ENCODE measurements at regions not wholly inside any gene's neighbourhood (a gene's known extent, or its start where the extent isn't known, plus 50 kb on each side); places are given as distances from the start of the nearest gene placed in this dataset.

- Histone ChIP-seq H3K36me3 (ENCODE audit: control insufficient read depth, insufficient read depth, low read length) (no peaks in the 10 kb centered on the region), H3K4me3 (ENCODE audit: low read depth, low read length) (no peak overlapping the region), H3K27me3 (replicated peaks; ENCODE audit: control insufficient read depth, insufficient read depth, low read length) (no peaks in the 10 kb centered on the region), H3K4me1 (no peaks in the 10 kb centered on the region), H3K9me3 (no peaks in the 10 kb centered on the region)
- POLR2A ChIA-PET: no interaction called here
- CTCF ChIA-PET: no interaction called here
- TF ChIP-seq, protein P1, sequence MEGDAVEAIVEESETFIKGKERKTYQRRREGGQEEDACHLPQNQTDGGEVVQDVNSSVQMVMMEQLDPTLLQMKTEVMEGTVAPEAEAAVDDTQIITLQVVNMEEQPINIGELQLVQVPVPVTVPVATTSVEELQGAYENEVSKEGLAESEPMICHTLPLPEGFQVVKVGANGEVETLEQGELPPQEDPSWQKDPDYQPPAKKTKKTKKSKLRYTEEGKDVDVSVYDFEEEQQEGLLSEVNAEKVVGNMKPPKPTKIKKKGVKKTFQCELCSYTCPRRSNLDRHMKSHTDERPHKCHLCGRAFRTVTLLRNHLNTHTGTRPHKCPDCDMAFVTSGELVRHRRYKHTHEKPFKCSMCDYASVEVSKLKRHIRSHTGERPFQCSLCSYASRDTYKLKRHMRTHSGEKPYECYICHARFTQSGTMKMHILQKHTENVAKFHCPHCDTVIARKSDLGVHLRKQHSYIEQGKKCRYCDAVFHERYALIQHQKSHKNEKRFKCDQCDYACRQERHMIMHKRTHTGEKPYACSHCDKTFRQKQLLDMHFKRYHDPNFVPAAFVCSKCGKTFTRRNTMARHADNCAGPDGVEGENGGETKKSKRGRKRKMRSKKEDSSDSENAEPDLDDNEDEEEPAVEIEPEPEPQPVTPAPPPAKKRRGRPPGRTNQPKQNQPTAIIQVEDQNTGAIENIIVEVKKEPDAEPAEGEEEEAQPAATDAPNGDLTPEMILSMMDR (IDR thresholded peaks at IDR 0.05; ENCODE audit: insufficient read depth in 1 of 2, low read depth in 1 of 2, low read length in 1 of 2, severe bottlenecking in 1 of 2, unreplicated experiment in 1 of 2): no peak
- Mint-ChIP-seq H3K4me1 (ENCODE audit: low read depth, unreplicated experiment) (no peaks in the 10 kb centered on the region), H3K4me3 (ENCODE audit: unreplicated experiment) (no peak overlapping the region), H3K9me3 (ENCODE audit: unreplicated experiment) (no peaks in the 10 kb centered on the region), H3K36me3 (ENCODE audit: insufficient read depth, unreplicated experiment) (peaks cover 6% of the 10 kb centered on the region), H3K27ac (ENCODE audit: unreplicated experiment) (no peak overlapping the region), H3K27me3 (ENCODE audit: insufficient read depth, unreplicated experiment) (peaks cover under 1% of the 10 kb centered on the region)
- intact Hi-C loops (cut with micrococcal nuclease; ENCODE audit: unreplicated experiment): no loop called here
- BruUV-seq (replicated peaks): no TSS peak
- no peak for DNase-seq
Measured at GRCh38 chr14:94680862-94681288, 68.7 kb downstream of the SERPINA3 start.

GRCh38 chr14:94679937-94680861 is 68.0 kb downstream of the SERPINA3 start:
- Mint-ChIP-seq H3K4me1 (ENCODE audit: low read depth, unreplicated experiment) (no peaks in the 10 kb centered on the region), H3K4me3 (ENCODE audit: unreplicated experiment) (no peak overlapping the region), H3K27ac (ENCODE audit: unreplicated experiment) (no peak overlapping the region), H3K9me3 (ENCODE audit: unreplicated experiment) (no peaks in the 10 kb centered on the region), H3K36me3 (ENCODE audit: insufficient read depth, unreplicated experiment) (peaks cover 6% of the 10 kb centered on the region), H3K27me3 (ENCODE audit: insufficient read depth, unreplicated experiment) (peaks cover 4% of the 10 kb centered on the region)
- H3K9me3 ChIP-seq: no peaks in the 10 kb centered on the region
- TF ChIP-seq, protein P1 (IDR thresholded peaks at IDR 0.05; ENCODE audit: insufficient read depth in 1 of 2, low read depth in 1 of 2, low read length in 1 of 2, severe bottlenecking in 1 of 2, unreplicated experiment in 1 of 2): no peak
- no peaks in the 10 kb centered on the region for H3K36me3 ChIP-seq (ENCODE audit: control insufficient read depth, insufficient read depth, low read length)
- BruUV-seq (replicated peaks): no TSS peak
- intact Hi-C loops (cut with micrococcal nuclease; ENCODE audit: unreplicated experiment): no loop called here
- no peaks in the 10 kb centered on the region for H3K27me3 ChIP-seq (replicated peaks; ENCODE audit: control insufficient read depth, insufficient read depth, low read length)
- POLR2A ChIA-PET: no interaction called here
- no peak for DNase-seq
- H3K4me3 ChIP-seq (ENCODE audit: low read depth, low read length): no peak overlapping the region
- no peaks in the 10 kb centered on the region for H3K4me1 ChIP-seq
- CTCF ChIA-PET: interaction anchor here (0.6 kb wide), 1 partner anchor 10 kb away, joined by 3 read pairs; no protein-coding TSS in a partner anchor

DNA sequence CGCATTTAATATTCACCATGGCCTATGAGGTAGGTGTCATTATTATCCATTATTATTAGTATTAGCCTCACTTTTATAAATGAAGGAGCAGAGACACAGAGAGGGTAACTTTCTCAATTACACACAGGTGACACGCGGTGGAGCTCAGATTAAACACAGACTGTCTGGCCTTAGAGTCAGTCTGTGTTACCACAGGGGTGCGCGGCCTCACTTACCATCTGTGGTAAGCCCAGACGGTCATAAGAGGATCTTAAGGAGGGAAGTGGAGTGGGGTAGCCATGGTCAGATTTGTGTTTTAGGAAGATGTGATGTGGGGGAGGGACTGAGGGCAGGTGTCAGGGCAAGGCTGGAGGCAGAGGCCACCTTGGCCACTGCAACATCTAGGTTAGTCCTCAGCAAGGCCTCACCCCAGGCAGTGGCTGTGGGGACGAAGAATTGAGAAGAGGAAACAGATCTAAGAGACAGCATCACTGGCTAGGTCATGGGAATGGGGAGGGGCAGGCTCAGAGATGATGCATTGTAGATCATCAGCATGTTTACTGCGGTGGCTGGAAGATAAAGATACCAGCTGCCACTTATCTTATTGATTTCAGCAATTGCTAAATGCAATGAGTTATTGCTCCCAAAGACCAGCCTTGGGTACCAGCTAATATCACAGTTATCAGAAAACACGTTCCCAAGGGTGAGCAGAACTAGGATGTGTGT is 67.1 kb downstream of the SERPINA3 start:
- no peaks in the 10 kb centered on the region for H3K4me1 ChIP-seq
- H3K27me3 ChIP-seq (replicated peaks; ENCODE audit: control insufficient read depth, insufficient read depth, low read length): no peaks in the 10 kb centered on the region
- Mint-ChIP-seq H3K9me3 (ENCODE audit: unreplicated experiment) (no peaks in the 10 kb centered on the region), H3K36me3 (ENCODE audit: insufficient read depth, unreplicated experiment) (peaks cover 6% of the 10 kb centered on the region), H3K4me3 (ENCODE audit: unreplicated experiment) (no peak overlapping the region), H3K27ac (ENCODE audit: unreplicated experiment) (no peak overlapping the region), H3K4me1 (ENCODE audit: low read depth, unreplicated experiment) (no peaks in the 10 kb centered on the region), H3K27me3 (ENCODE audit: insufficient read depth, unreplicated experiment) (peaks cover 6% of the 10 kb centered on the region)
- ChIA-PET CTCF (no interaction called here), POLR2A (no interaction called here)
- H3K4me3 ChIP-seq (ENCODE audit: low read depth, low read length): no peak overlapping the region
- no peaks in the 10 kb centered on the region for H3K36me3 ChIP-seq (ENCODE audit: control insufficient read depth, insufficient read depth, low read length)
- no peak for DNase-seq
- BruUV-seq (replicated peaks): no TSS peak
- TF ChIP-seq, protein P1 (IDR thresholded peaks at IDR 0.05; ENCODE audit: insufficient read depth in 1 of 2, low read depth in 1 of 2, low read length in 1 of 2, severe bottlenecking in 1 of 2, unreplicated experiment in 1 of 2): no peak
- intact Hi-C loops (cut with micrococcal nuclease; ENCODE audit: unreplicated experiment): no loop called here
- H3K9me3 ChIP-seq: no peaks in the 10 kb centered on the region
